HCT116 (cell line): ENCODE measurements at regions not wholly inside any gene's neighbourhood (a gene's known extent, or its start where the extent isn't known, plus 50 kb on each side); places are given as distances from the start of the nearest gene placed in this dataset.

ENCODE experiments used
- ATAC-seq: fragments of 200-7000 bp; cut with Tn5 transposase; 2 replicates; pipeline ENCODE4 v1.9.1; 2020; ENCODE audit warnings: mild to moderate bottlenecking, moderate library complexity
- BruUV-seq: library from RNA; stranded (reverse); fragments of 400-500 nt; replicated peaks from 2 replicates; lab custom pipeline; 2021; lab: Mats Ljungman, UMichigan
- CTCF ChIA-PET: fragments of 300-600 bp; sonication (Branson Sonifier 250); formaldehyde crosslinking; loops from one replicate; lab custom pipeline; 2021; ENCODE audit warnings: antibody characterized with exemption; lab: Charles Lee
- POLR2A ChIA-PET: fragments of 300-600, 350-600 bp; sonication (Branson Sonifier 250); formaldehyde crosslinking; loops from one replicate; lab custom pipeline; 2021; ENCODE audit warnings: antibody characterized with exemption; lab: Charles Lee
- RAD21 ChIA-PET, 2 experiments: fragments of 300-600 bp; sonication (Branson Sonifier 250); formaldehyde crosslinking; loops; one replicate each; lab custom pipeline; 2023; ENCODE audit warnings: low total read pairs in 2 of 2; ENCODE audit not compliant: uncharacterized antibody in 2 of 2, unreplicated experiment in 2 of 2, low non-redundant PET in 1 of 2; lab: Charles Lee
- DNase-seq: peaks from one replicate; pipeline ENCODE4 v3.0.0-alpha.2; 2010; ENCODE audit warnings: low read depth, low spot score
- H2AFZ ChIP-seq: fragments of 200-600 bp; shearing (Covaris generic), sonication (generic); 2 replicates; pipeline ENCODE4 v1.6.1; 2017; ENCODE audit warnings: low read depth, mixed run types, mixed read lengths, antibody characterized with exemption, low read length; ENCODE audit not compliant: poor library complexity, severe bottlenecking
- H3K27ac ChIP-seq: 2 replicates; pipeline ENCODE4 v1.5.1; 2012; ENCODE audit warnings: low read depth, low read length
- H3K27me3 ChIP-seq: fragments of 200-600 bp; sonication (generic); 2 replicates; pipeline ENCODE4 v1.6.1; 2016; ENCODE audit warnings: mixed run types, low read length, mixed read lengths; ENCODE audit not compliant: insufficient read depth
- H3K36me3 ChIP-seq, 2 experiments: fragments of 200-500 bp in 1 of 2; fragments of 200-600 bp in 1 of 2; sonication (Bioruptor generic) in 1 of 2; sonication (generic) in 1 of 2; 2 replicates each; pipeline versions ENCODE4 v1.5.1 to v1.6.1; 2014 to 2016; ENCODE audit warnings: low read length in 2 of 2, inconsistent platforms in 1 of 2, mixed read lengths in 1 of 2, mixed run types in 1 of 2; ENCODE audit not compliant: insufficient read depth in 2 of 2, control insufficient read depth in 1 of 2
- H3K4me1 ChIP-seq, 2 experiments: fragments of 200-600 bp in 1 of 2; sonication (generic) in 1 of 2; 2 replicates each; pipeline versions ENCODE4 v1.5.1 to v1.6.1; 2012 to 2017; ENCODE audit warnings: low read length in 2 of 2, inconsistent platforms in 1 of 2, mild to moderate bottlenecking in 1 of 2, mixed read lengths in 1 of 2, mixed run types in 1 of 2, moderate library complexity in 1 of 2; ENCODE audit not compliant: insufficient read depth in 2 of 2, control insufficient read depth in 1 of 2
- H3K4me2 ChIP-seq: fragments of 200-600 bp; sonication (generic); 2 replicates; pipeline ENCODE4 v1.6.1; 2017; ENCODE audit warnings: mixed run types, low read length, mixed read lengths
- H3K4me3 ChIP-seq, 2 experiments: fragments of 200-600 bp in 1 of 2; sonication (generic) in 1 of 2; replicated peaks in 1 of 2; 2 replicates each; pipeline ENCODE4 v1.5.1; 2011 to 2016; ENCODE audit warnings: low read length in 2 of 2, control low read depth in 1 of 2, low read depth in 1 of 2, mild to moderate bottlenecking in 1 of 2, mixed read lengths in 1 of 2, mixed run types in 1 of 2
- H3K79me2 ChIP-seq: fragments of 200-600 bp; sonication (generic); 2 replicates; pipeline ENCODE4 v1.6.1; 2017; ENCODE audit warnings: mild to moderate bottlenecking, mixed run types, low read length, moderate library complexity, mixed read lengths; ENCODE audit not compliant: insufficient read depth
- H3K9ac ChIP-seq: fragments of 200-600 bp; sonication (generic); 2 replicates; pipeline ENCODE4 v1.6.1; 2016; ENCODE audit warnings: low read length, mixed read lengths
- H3K9me2 ChIP-seq: fragments of 200-600 bp; sonication (generic), shearing (Covaris generic); 2 replicates; pipeline ENCODE4 v1.6.1; 2017; ENCODE audit warnings: mixed run types, mild to moderate bottlenecking, moderate library complexity; ENCODE audit not compliant: insufficient read depth
- H3K9me3 ChIP-seq, 2 experiments: fragments of 200-500 bp in 1 of 2; fragments of 200-600 bp in 1 of 2; sonication (Bioruptor generic) in 1 of 2; sonication (generic) in 1 of 2; 2 replicates each; pipeline ENCODE4 v1.6.1; 2014 to 2017; ENCODE audit warnings: low read length in 2 of 2, mixed read lengths in 2 of 2, inconsistent platforms in 1 of 2, low read depth in 1 of 2, mild to moderate bottlenecking in 1 of 2, mixed run types in 1 of 2, moderate library complexity in 1 of 2; ENCODE audit not compliant: control insufficient read depth in 1 of 2, insufficient read depth in 1 of 2
- H4K20me1 ChIP-seq: fragments of 200-600 bp; sonication (generic), shearing (Covaris generic); 2 replicates; pipeline ENCODE4 v1.6.1; 2017; ENCODE audit warnings: mixed run types, mild to moderate bottlenecking, moderate library complexity; ENCODE audit not compliant: insufficient read depth
- EGR1 ChIP-seq: IDR thresholded peaks from 2 replicates; pipeline ENCODE4 v1.6.1; 2012; ENCODE audit warnings: low read depth
- ELF1 ChIP-seq: IDR thresholded peaks from 2 replicates; pipeline ENCODE4 v1.6.1; 2012; ENCODE audit warnings: low read depth, borderline replicate concordance
- POLR2A ChIP-seq: IDR thresholded peaks from 2 replicates; pipeline ENCODE4 v1.7.0; 2011; ENCODE audit warnings: borderline replicate concordance; ENCODE audit not compliant: insufficient read depth, insufficient read length; ENCODE audit errors: extremely low read depth
- REST ChIP-seq: IDR thresholded peaks from 2 replicates; pipeline ENCODE4 v1.6.1; 2012; ENCODE audit warnings: low read depth
- TCF7L2 ChIP-seq: IDR thresholded peaks from 2 replicates; pipeline ENCODE4 v1.7.0; 2011; ENCODE audit warnings: borderline replicate concordance, inconsistent platforms; ENCODE audit not compliant: insufficient read depth, insufficient read length; ENCODE audit errors: extremely low read depth
- YY1 ChIP-seq: IDR thresholded peaks from 2 replicates; pipeline ENCODE4 v1.6.1; 2011; ENCODE audit warnings: low read length, low read depth, moderate library complexity, mild to moderate bottlenecking; ENCODE audit not compliant: insufficient replicate concordance; ENCODE audit errors: extremely low read depth
- ZBTB33 ChIP-seq: IDR thresholded peaks from 2 replicates; pipeline ENCODE4 v1.6.1; 2011; ENCODE audit warnings: mild to moderate bottlenecking, low read length, moderate library complexity; ENCODE audit not compliant: insufficient replicate concordance; ENCODE audit errors: extremely low read depth
- ZFX ChIP-seq: fragments of 450-650 bp; IDR thresholded peaks from 2 replicates; pipeline ENCODE4 v1.6.1; 2017
- intact Hi-C: fragments of 100-400 bp; cut with micrococcal nuclease; formaldehyde crosslinking; loops from 2 replicates; pipeline ENCODE4 v1.10.0; 2022

GRCh38 chr4:141473026-141473540 is 163.3 kb upstream of the IL15 start:
- no peaks in the 10 kb centered on the region for H3K9me2 ChIP-seq
- no peaks in the 10 kb centered on the region for H3K4me1 ChIP-seq
- RAD21 ChIA-PET: no interaction called here
- no peak overlapping the region for H3K4me3 ChIP-seq
- no peak for ATAC-seq
- H3K9me3 ChIP-seq: no peaks in the 10 kb centered on the region
- POLR2A ChIA-PET: no interaction called here
- intact Hi-C loops: no loop called here
- no peak overlapping the region for H3K27ac ChIP-seq
- no peak overlapping the region for H3K4me2 ChIP-seq
- no peaks in the 10 kb centered on the region for H3K27me3 ChIP-seq
- H4K20me1 ChIP-seq: no peaks in the 10 kb centered on the region
- H3K9ac ChIP-seq: no peak overlapping the region
- no peaks in the 10 kb centered on the region for H3K36me3 ChIP-seq
- CTCF ChIA-PET: no interaction called here
- no TSS peak for BruUV-seq
- H2AFZ ChIP-seq: no peak overlapping the region
- TF ChIP-seq EGR1: no peak
- no peak for TF ChIP-seq TCF7L2
- TF ChIP-seq POLR2A: no peak
- no peak for TF ChIP-seq ZBTB33
- TF ChIP-seq ZFX: no peak
- no peak for TF ChIP-seq ELF1
- TF ChIP-seq REST: no peak
- TF ChIP-seq YY1: no peak
- DNase-seq: no peak
- H3K79me2 ChIP-seq: no peaks in the 10 kb centered on the region
